HepG2 (cell line): ENCODE measurements at regions not wholly inside any gene's neighbourhood (a gene's known extent, or its start where the extent isn't known, plus 50 kb on each side); places are given as distances from the start of the nearest gene placed in this dataset.

Experiments used
- GTF2F1 ChIP-seq: fragments of 150-350 bp; IDR thresholded peaks from 2 replicates; pipeline ENCODE4 v1.6.1; 2014; ENCODE audit warnings: low read length
- ISL2 ChIP-seq: sonication (generic); formaldehyde crosslinking; IDR thresholded peaks from 2 replicates; pipeline ENCODE4 v1.5.0; 2020; ENCODE audit warnings: missing genetic modification reagents
- SNAPC5 ChIP-seq: sonication (generic); formaldehyde crosslinking; IDR thresholded peaks from 2 replicates; pipeline ENCODE4 v1.8.1; 2023; ENCODE audit warnings: mild to moderate bottlenecking, missing genetic modification reagents, borderline replicate concordance
- ZBTB7A ChIP-seq: sonication (generic); formaldehyde crosslinking; IDR thresholded peaks from 2 replicates; pipeline ENCODE4 v1.8.0; 2022; ENCODE audit warnings: mild to moderate bottlenecking, missing genetic modification reagents
- ZNF639 ChIP-seq: conservative IDR thresholded peaks from 2 replicates; pipeline ENCODE4 v1.6.1; 2018; ENCODE audit warnings: missing genetic modification reagents

DNA sequence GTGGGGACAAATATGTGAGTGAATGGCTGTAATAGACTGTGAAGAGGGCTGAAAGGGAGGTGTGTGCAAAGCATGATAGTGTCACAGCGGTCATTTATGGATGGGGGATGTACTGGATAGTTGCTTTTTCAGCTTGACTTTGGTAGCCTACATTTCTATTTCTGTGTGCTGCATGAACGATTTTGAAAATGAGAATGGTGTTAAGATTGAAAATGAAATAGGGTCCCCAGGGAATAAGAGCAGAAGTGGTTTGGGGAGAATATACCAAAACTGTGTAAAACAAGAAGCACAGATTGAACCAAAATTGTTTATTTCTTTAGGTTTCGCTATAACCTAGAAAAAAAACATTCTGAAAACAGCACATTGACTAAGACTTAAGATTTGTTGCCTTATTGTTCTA lies 58.8 kb upstream of the CLNK start:
- TF ChIP-seq ZBTB7A (no peak), ZNF639 (no peak), SNAPC5 (CRISPR knock-in tag) (no peak), ISL2 (CRISPR knock-in tag) (no peak), GTF2F1 (no peak)
